ENCODE measurements at regions not wholly inside any gene's neighbourhood (a gene's known extent, or its start where the extent isn't known, plus 50 kb on each side); places are given as distances from the start of the nearest gene placed in this dataset.

DNA sequence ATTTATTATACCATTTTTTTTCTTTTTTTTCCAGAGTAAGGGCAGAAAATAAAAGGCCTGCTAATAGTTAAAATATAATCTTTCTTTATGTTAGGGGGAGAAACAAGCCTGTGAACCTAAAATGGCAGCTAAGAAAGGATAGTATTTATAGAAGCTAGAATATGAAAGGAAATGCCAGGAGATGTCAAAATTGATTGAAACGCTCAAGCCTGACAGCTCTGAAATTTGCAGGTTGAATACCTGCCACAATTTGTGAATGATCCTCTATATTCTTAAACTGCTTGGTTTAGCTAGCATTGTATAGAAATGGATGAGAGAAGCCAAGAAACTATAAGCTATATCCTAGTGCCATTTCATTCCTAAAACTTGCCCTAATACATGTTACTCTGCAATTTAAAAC lies 757.3 kb upstream of the PABPC4L start:
- in situ Hi-C loops (cut with MboI; ENCODE audit: low pct_unique_long_range_greater_than_20kb, low sequenced_read_pairs, unreplicated experiment) = no loop called here
- TF ChIP-seq, protein P1, sequence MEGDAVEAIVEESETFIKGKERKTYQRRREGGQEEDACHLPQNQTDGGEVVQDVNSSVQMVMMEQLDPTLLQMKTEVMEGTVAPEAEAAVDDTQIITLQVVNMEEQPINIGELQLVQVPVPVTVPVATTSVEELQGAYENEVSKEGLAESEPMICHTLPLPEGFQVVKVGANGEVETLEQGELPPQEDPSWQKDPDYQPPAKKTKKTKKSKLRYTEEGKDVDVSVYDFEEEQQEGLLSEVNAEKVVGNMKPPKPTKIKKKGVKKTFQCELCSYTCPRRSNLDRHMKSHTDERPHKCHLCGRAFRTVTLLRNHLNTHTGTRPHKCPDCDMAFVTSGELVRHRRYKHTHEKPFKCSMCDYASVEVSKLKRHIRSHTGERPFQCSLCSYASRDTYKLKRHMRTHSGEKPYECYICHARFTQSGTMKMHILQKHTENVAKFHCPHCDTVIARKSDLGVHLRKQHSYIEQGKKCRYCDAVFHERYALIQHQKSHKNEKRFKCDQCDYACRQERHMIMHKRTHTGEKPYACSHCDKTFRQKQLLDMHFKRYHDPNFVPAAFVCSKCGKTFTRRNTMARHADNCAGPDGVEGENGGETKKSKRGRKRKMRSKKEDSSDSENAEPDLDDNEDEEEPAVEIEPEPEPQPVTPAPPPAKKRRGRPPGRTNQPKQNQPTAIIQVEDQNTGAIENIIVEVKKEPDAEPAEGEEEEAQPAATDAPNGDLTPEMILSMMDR (IDR thresholded peaks at IDR 0.05; ENCODE audit: extremely low read depth, insufficient read depth, missing control alignments) = no peak
- DNase-seq (ENCODE audit: low spot score) = no peak

- no peak for DNase-seq (ENCODE audit: low spot score)
- in situ Hi-C loops (cut with MboI; ENCODE audit: low pct_unique_long_range_greater_than_20kb, low sequenced_read_pairs, unreplicated experiment) = no loop called here
- TF ChIP-seq, protein P1 (IDR thresholded peaks at IDR 0.05; ENCODE audit: extremely low read depth, insufficient read depth, missing control alignments) = no peak
These were observed 753.5 kb upstream of the PABPC4L start for GRCh38 chr4:134955059-134955458.

GRCh38 chr4:134952775-134953174 lies 751.2 kb upstream of the PABPC4L start:
- in situ Hi-C loops (cut with MboI; ENCODE audit: low pct_unique_long_range_greater_than_20kb, low sequenced_read_pairs, unreplicated experiment) = no loop called here
- no peak for DNase-seq (ENCODE audit: low spot score)
- TF ChIP-seq, protein P1 (IDR thresholded peaks at IDR 0.05; ENCODE audit: extremely low read depth, insufficient read depth, missing control alignments) = no peak

GRCh38 chr4:134952305-134952704 lies 750.7 kb upstream of the PABPC4L start:
- in situ Hi-C loops (cut with MboI; ENCODE audit: low pct_unique_long_range_greater_than_20kb, low sequenced_read_pairs, unreplicated experiment) = no loop called here
- TF ChIP-seq, protein P1 (IDR thresholded peaks at IDR 0.05; ENCODE audit: extremely low read depth, insufficient read depth, missing control alignments) = no peak
- no peak for DNase-seq (ENCODE audit: low spot score)

DNA sequence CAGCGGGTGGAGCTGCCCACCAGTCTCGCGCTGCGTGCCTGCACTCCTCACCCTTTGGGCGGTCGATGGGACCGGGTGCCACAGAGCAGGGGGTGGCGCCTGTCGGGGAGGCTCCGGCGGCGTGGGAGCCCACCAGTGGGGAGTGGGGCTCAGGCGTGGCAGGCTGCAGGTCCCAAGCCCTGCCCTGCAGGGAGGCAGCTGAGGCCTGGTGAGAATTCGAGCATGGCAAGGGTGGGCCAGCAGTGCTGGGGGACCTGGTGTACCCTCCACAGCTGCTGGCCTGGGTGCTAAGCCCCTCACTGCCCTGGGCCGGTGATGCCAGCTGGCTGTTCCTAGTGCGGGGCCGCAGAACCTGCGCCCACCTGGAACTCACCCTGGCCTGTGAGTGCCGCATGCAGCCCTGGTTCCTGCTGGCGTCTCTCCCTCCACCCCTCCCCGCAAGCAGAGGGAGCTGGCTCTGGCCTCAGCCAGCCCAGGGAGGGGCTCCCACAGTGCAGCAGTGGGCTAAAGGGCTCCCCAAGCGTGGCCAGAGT lies 746.6 kb upstream of the PABPC4L start:
- TF ChIP-seq, protein P1 (IDR thresholded peaks at IDR 0.05; ENCODE audit: extremely low read depth, insufficient read depth, missing control alignments) = no peak
- in situ Hi-C loops (cut with MboI; ENCODE audit: low pct_unique_long_range_greater_than_20kb, low sequenced_read_pairs, unreplicated experiment) = no loop called here
- DNase-seq (ENCODE audit: low spot score) = no peak

DNA sequence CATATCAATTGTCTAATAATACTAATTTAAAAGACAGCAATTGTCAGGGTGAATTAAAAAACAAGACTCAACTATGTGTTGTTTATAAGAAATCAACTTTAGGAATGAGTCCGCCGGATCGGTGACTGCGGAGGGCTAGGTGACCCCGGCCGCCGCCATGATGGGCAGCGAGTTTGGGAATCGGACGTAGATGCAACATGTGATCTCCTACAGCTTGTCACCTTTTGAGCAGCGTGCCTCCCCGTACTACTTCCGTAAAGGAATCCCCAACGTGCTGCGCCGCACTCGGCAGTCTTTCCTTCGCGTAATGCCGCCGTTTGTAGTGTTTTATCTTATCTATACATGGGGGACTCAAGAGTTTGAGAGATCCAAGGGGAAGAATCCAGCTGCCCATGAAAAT lies 742.5 kb upstream of the PABPC4L start:
- in situ Hi-C loops (cut with MboI; ENCODE audit: low pct_unique_long_range_greater_than_20kb, low sequenced_read_pairs, unreplicated experiment) = no loop called here
- TF ChIP-seq, protein P1 (IDR thresholded peaks at IDR 0.05; ENCODE audit: extremely low read depth, insufficient read depth, missing control alignments) = no peak
- no peak for DNase-seq (ENCODE audit: low spot score)

- no peak for DNase-seq (ENCODE audit: low spot score)
- TF ChIP-seq, protein P1 (IDR thresholded peaks at IDR 0.05; ENCODE audit: extremely low read depth, insufficient read depth, missing control alignments) = no peak
- in situ Hi-C loops (cut with MboI; ENCODE audit: low pct_unique_long_range_greater_than_20kb, low sequenced_read_pairs, unreplicated experiment) = no loop called here
These were observed 734.4 kb upstream of the PABPC4L start for GRCh38 chr4:134936014-134936413.
